SK-N-MC (cell line): ENCODE measurements at regions not wholly inside any gene's neighbourhood (a gene's known extent, or its start where the extent isn't known, plus 50 kb on each side); places are given as distances from the start of the nearest gene placed in this dataset.

Experiments used
- EZH2 ChIP-seq: fragments of 200-600 bp; sonication (generic); IDR thresholded peaks from one replicate; pipeline ENCODE4 v1.6.1; 2017; ENCODE audit warnings: antibody characterized with exemption
- POLR2AphosphoS5 ChIP-seq: IDR thresholded peaks from 2 replicates; pipeline ENCODE4 v1.6.1; 2012; ENCODE audit warnings: mild to moderate bottlenecking, low read depth, low read length, borderline replicate concordance

- TF ChIP-seq EZH2: no peak
- no peak for TF ChIP-seq POLR2AphosphoS5
Observed at GRCh38 chr9:614431-614830, 227.1 kb upstream of the DMRT1 start.
